ENCODE measurements at regions not wholly inside any gene's neighbourhood (a gene's known extent, or its start where the extent isn't known, plus 50 kb on each side); places are given as distances from the start of the nearest gene placed in this dataset.

GRCh38 chr17:70810609-70811008 is 641.3 kb downstream of the KCNJ2 start:
- H3K4me3 ChIP-seq: no peak overlapping the region
- TF ChIP-seq POLR2A (IDR thresholded peaks at IDR 0.05): no peak
- H3K9me3 ChIP-seq: no peaks in the 10 kb centered on the region
- no peak overlapping the region for H3K27ac ChIP-seq
- H3K36me3 ChIP-seq: no peaks in the 10 kb centered on the region
- H3K27me3 ChIP-seq: no peaks in the 10 kb centered on the region
- H3K4me1 ChIP-seq: no peaks in the 10 kb centered on the region
- DNase-seq: no peak

DNA sequence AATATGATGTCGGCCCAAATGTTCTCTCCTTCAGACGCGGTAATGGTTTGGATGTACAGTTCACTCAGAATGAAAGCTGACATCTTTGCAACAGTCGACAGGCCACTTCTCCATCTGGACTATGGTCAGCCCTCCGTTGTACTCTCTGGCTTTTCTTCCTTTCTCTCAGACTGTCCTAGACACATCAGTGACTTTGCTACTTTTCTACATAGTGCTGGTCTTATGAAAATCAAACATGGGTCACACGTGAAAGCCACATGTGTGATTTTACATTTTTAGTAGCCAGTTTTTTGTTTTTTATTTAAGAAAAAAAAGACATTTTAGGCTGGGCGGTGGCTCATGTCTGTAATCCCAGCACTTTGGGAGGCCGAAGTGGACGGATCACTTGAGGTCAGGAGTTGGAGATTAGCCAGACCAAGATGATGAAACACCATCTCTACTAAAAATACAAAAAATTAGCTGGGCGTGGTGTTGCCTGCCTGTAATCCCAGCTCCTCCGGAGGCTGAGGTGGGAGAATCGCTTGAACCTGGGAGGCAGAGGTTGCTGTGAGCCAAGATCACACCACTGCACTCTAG is 644.1 kb downstream of the KCNJ2 start:
- no peaks in the 10 kb centered on the region for H3K9me3 ChIP-seq
- H3K27ac ChIP-seq: no peak overlapping the region
- no peak overlapping the region for H3K4me3 ChIP-seq
- no peaks in the 10 kb centered on the region for H3K27me3 ChIP-seq
- TF ChIP-seq, protein P1, sequence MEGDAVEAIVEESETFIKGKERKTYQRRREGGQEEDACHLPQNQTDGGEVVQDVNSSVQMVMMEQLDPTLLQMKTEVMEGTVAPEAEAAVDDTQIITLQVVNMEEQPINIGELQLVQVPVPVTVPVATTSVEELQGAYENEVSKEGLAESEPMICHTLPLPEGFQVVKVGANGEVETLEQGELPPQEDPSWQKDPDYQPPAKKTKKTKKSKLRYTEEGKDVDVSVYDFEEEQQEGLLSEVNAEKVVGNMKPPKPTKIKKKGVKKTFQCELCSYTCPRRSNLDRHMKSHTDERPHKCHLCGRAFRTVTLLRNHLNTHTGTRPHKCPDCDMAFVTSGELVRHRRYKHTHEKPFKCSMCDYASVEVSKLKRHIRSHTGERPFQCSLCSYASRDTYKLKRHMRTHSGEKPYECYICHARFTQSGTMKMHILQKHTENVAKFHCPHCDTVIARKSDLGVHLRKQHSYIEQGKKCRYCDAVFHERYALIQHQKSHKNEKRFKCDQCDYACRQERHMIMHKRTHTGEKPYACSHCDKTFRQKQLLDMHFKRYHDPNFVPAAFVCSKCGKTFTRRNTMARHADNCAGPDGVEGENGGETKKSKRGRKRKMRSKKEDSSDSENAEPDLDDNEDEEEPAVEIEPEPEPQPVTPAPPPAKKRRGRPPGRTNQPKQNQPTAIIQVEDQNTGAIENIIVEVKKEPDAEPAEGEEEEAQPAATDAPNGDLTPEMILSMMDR (IDR thresholded peaks at IDR 0.05): no peak
- no peak for TF ChIP-seq POLR2A (IDR thresholded peaks at IDR 0.05)
- no peaks in the 10 kb centered on the region for H3K4me1 ChIP-seq
- no peak for DNase-seq
- H3K36me3 ChIP-seq: no peaks in the 10 kb centered on the region

DNA sequence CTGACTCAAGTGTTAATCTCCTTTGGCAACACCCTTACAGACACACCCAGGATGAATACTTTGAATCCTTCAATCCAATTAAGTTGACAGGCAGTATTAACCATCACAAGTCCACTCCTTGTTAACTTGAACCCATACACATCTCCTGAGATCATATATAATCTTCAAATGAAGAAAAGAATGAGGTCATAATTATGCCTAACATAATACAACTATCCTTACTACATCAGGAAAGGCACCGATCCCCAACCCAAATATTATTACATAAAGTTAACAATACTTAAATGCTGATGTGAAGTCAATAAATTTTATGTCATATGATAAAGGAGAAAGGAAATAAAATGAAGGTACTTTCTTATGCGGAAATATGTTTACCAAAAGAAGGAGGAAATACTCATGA is 649.9 kb downstream of the KCNJ2 start:
- Histone ChIP-seq H3K36me3 (no peaks in the 10 kb centered on the region), H3K4me3 (no peak overlapping the region), H3K4me1 (no peaks in the 10 kb centered on the region), H3K27ac (no peak overlapping the region), H3K27me3 (no peaks in the 10 kb centered on the region), H3K9me3 (no peaks in the 10 kb centered on the region)
- TF ChIP-seq POLR2A (IDR thresholded peaks at IDR 0.05): no peak
- no peak for DNase-seq

DNA sequence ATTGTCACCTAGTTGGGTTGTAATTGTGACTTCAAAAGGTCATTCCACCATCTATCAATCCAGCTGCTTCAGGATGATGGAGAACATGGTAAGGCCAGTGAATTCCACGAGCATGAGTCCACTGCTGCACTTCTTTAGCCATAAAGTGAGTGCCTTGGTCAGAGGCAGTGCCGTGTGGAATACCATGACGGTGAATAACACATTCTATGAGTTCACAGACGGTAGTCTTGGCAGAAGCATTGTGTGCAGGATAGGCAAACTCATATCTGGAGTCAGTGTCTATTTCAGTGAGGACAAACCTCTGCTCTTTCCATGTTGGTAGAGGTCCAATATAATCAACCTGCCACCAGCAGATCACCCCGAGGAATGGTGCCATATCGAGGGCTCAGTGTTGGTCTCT is 650.9 kb downstream of the KCNJ2 start:
- H3K9me3 ChIP-seq: no peaks in the 10 kb centered on the region
- TF ChIP-seq POLR2A (IDR thresholded peaks at IDR 0.05): no peak
- TF ChIP-seq, protein P1 (IDR thresholded peaks at IDR 0.05): no peak
- DNase-seq: no peak
- H3K4me3 ChIP-seq: no peak overlapping the region
- H3K27ac ChIP-seq: no peak overlapping the region
- no peaks in the 10 kb centered on the region for H3K36me3 ChIP-seq
- H3K27me3 ChIP-seq: no peaks in the 10 kb centered on the region
- no peaks in the 10 kb centered on the region for H3K4me1 ChIP-seq

GRCh38 chr17:70825321-70826125 is 656.2 kb downstream of the KCNJ2 start:
- H3K4me3 ChIP-seq: no peak overlapping the region
- H3K9me3 ChIP-seq: no peaks in the 10 kb centered on the region
- H3K27ac ChIP-seq: no peak overlapping the region
- H3K36me3 ChIP-seq: no peaks in the 10 kb centered on the region
- no peaks in the 10 kb centered on the region for H3K4me1 ChIP-seq
- no peak for DNase-seq
- no peaks in the 10 kb centered on the region for H3K27me3 ChIP-seq
- no peak for TF ChIP-seq POLR2A (IDR thresholded peaks at IDR 0.05)
- TF ChIP-seq, protein P1 (IDR thresholded peaks at IDR 0.05): no peak

DNA sequence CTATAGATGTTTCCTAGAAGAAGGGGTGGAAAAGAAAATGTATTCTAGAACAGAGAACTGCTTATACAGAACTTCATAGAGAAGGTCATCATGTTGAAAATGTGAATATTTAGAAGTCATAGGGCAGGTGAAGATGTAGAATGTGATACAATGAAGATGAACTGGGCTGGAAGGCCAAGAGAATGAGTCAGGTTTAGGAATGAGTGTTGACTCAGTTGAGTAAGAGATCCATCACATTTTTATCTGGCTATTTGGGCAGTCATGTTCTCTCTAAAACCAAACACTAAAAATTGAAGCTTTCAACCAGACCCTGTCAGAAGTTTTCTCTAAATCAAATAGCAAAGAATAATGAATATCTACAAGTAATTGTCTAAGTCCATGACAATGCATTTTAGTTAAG is 660.5 kb downstream of the KCNJ2 start:
- no peak overlapping the region for H3K27ac ChIP-seq
- no peaks in the 10 kb centered on the region for H3K27me3 ChIP-seq
- TF ChIP-seq, protein P1 (IDR thresholded peaks at IDR 0.05): no peak
- no peak for TF ChIP-seq POLR2A (IDR thresholded peaks at IDR 0.05)
- no peak for DNase-seq
- H3K4me3 ChIP-seq: no peak overlapping the region
- no peaks in the 10 kb centered on the region for H3K9me3 ChIP-seq
- no peaks in the 10 kb centered on the region for H3K36me3 ChIP-seq
- no peaks in the 10 kb centered on the region for H3K4me1 ChIP-seq

All from Peyer's patch (tissue), 4 donors.